IMR-90 (cell line): ENCODE measurements at regions not wholly inside any gene's neighbourhood (a gene's known extent, or its start where the extent isn't known, plus 50 kb on each side); places are given as distances from the start of the nearest gene placed in this dataset.

Source experiments
- ATAC-seq: fragments of 200-7000 bp; cut with Tn5 transposase; 2 replicates; pipeline ENCODE4 v1.9.1; 2020; ENCODE audit warnings: low read depth, mild to moderate bottlenecking, moderate library complexity
- BruUV-seq: library from RNA; stranded (reverse); fragments of 400-500 nt; replicated peaks from 2 replicates; lab custom pipeline; 2021; lab: Mats Ljungman, UMichigan
- CTCF ChIA-PET: fragments of 300-600 bp; formaldehyde crosslinking; extraction: SDS; loops from one replicate; lab custom pipeline; 2021; ENCODE audit warnings: antibody characterized with exemption; lab: Yijun Ruan, JAX
- POLR2A ChIA-PET: fragments of 300-600 bp; sonication (Branson Sonifier 250); formaldehyde crosslinking; loops from one replicate; lab custom pipeline; 2022; ENCODE audit warnings: antibody characterized with exemption; ENCODE audit not compliant: unreplicated experiment; lab: Charles Lee
- DNase-seq: peaks from one replicate; pipeline ENCODE4 v3.0.0; 2013
- H2AFZ ChIP-seq: replicated peaks from 2 replicates; pipeline ENCODE3; 2013; ENCODE audit warnings: low read length, mild to moderate bottlenecking; ENCODE audit not compliant: poor library complexity
- H2AK5ac ChIP-seq: 2 replicates; pipeline ENCODE4 v1.6.1; 2013; ENCODE audit warnings: low read depth, low read length, inconsistent platforms
- H2AK9ac ChIP-seq: replicated peaks from 2 replicates; pipeline ENCODE3; 2013; ENCODE audit warnings: mild to moderate bottlenecking, low read depth, low read length, moderate library complexity; ENCODE audit not compliant: poor library complexity
- H2BK120ac ChIP-seq: 2 replicates; pipeline ENCODE4 v1.6.1; 2013; ENCODE audit warnings: low read depth, low read length, inconsistent platforms
- H2BK15ac ChIP-seq: 3 replicates; pipeline ENCODE4 v1.6.1; 2013; ENCODE audit warnings: low read depth, low read length, inconsistent platforms
- H2BK20ac ChIP-seq: 2 replicates; pipeline ENCODE4 v1.6.1; 2013; ENCODE audit warnings: low read depth, mild to moderate bottlenecking, inconsistent platforms, low read length, moderate library complexity
- H2BK5ac ChIP-seq: 2 replicates; pipeline ENCODE4 v1.6.1; 2013; ENCODE audit warnings: mild to moderate bottlenecking, low read depth, low read length, inconsistent platforms; ENCODE audit not compliant: poor library complexity, severe bottlenecking
- H3K14ac ChIP-seq: replicated peaks from 2 replicates; pipeline ENCODE4 v1.6.1; 2013; ENCODE audit warnings: low read depth, low read length, inconsistent platforms
- H3K18ac ChIP-seq: 2 replicates; pipeline ENCODE4 v1.6.1; 2013; ENCODE audit warnings: low read depth, low read length, control low read depth
- H3K23ac ChIP-seq: 2 replicates; pipeline ENCODE4 v1.6.1; 2013; ENCODE audit warnings: low read depth, low read length, inconsistent platforms
- H3K27ac ChIP-seq: 2 replicates; pipeline ENCODE4 v1.5.1; 2013; ENCODE audit warnings: mild to moderate bottlenecking, control low read depth, low read length; ENCODE audit not compliant: insufficient read depth
- H3K27me3 ChIP-seq: 2 replicates; pipeline ENCODE4 v1.6.1; 2013; ENCODE audit warnings: low read length; ENCODE audit not compliant: control insufficient read depth, insufficient read depth
- H3K36me3 ChIP-seq: 2 replicates; pipeline ENCODE4 v1.6.1; 2013; ENCODE audit warnings: low read length, mixed read lengths; ENCODE audit not compliant: control insufficient read depth, insufficient read depth
- H3K4ac ChIP-seq: 2 replicates; pipeline ENCODE4 v1.6.1; 2013; ENCODE audit warnings: low read depth, low read length, inconsistent platforms
- H3K4me1 ChIP-seq: 2 replicates; pipeline ENCODE4 v1.6.1; 2013; ENCODE audit warnings: low read length, mixed read lengths; ENCODE audit not compliant: control insufficient read depth, insufficient read depth
- H3K4me2 ChIP-seq: 2 replicates; pipeline ENCODE4 v1.6.1; 2013; ENCODE audit warnings: low read depth, mild to moderate bottlenecking, control low read depth, low read length, moderate library complexity
- H3K4me3 ChIP-seq: 2 replicates; pipeline ENCODE4 v1.5.1; 2013; ENCODE audit warnings: low read depth, mild to moderate bottlenecking, control low read depth, low read length, moderate library complexity; ENCODE audit not compliant: insufficient read depth
- H3K56ac ChIP-seq: 2 replicates; pipeline ENCODE4 v1.6.1; 2013; ENCODE audit warnings: low read length, inconsistent platforms; ENCODE audit not compliant: insufficient read depth; ENCODE audit errors: extremely low read depth
- H3K79me1 ChIP-seq, 2 experiments: 2 replicates each; pipeline ENCODE4 v1.6.1; 2013; ENCODE audit warnings: low read length in 2 of 2, inconsistent platforms in 1 of 2, low read depth in 1 of 2
- H3K9ac ChIP-seq: 2 replicates; pipeline ENCODE4 v1.6.1; 2013; ENCODE audit warnings: low read depth, low read length, control low read depth
- H3K9me1 ChIP-seq: 2 replicates; pipeline ENCODE4 v1.6.1; 2013; ENCODE audit warnings: low read length, inconsistent platforms; ENCODE audit not compliant: insufficient read depth
- H3K9me3 ChIP-seq: 2 replicates; pipeline ENCODE4 v1.6.1; 2013; ENCODE audit warnings: low read length; ENCODE audit not compliant: control insufficient read depth, insufficient read depth
- H4K20me1 ChIP-seq: 2 replicates; pipeline ENCODE4 v1.6.1; 2013; ENCODE audit warnings: low read length, inconsistent platforms; ENCODE audit not compliant: insufficient read depth
- H4K5ac ChIP-seq: 2 replicates; pipeline ENCODE4 v1.6.1; 2013; ENCODE audit warnings: mild to moderate bottlenecking, low read depth, low read length, control low read depth
- H4K8ac ChIP-seq, 2 experiments: 2 replicates each; pipeline ENCODE4 v1.6.1; 2013; ENCODE audit warnings: low read depth in 2 of 2, low read length in 2 of 2, control low read depth in 1 of 2, inconsistent platforms in 1 of 2
- H4K91ac ChIP-seq: 2 replicates; pipeline ENCODE4 v1.6.1; 2013; ENCODE audit warnings: low read depth, low read length, inconsistent platforms; ENCODE audit not compliant: insufficient read depth
- MAZ ChIP-seq: IDR thresholded peaks from 2 replicates; pipeline ENCODE4 v1.6.1; 2012; ENCODE audit warnings: low read depth, mild to moderate bottlenecking, low read length, improper control_type of control experiment, moderate library complexity, borderline replicate concordance
- MXI1 ChIP-seq: IDR thresholded peaks from 2 replicates; pipeline ENCODE4 v1.6.1; 2012; ENCODE audit warnings: low read depth, mild to moderate bottlenecking, low read length, moderate library complexity, borderline replicate concordance
- NFE2L2 ChIP-seq: fragments of 150-350 bp; IDR thresholded peaks from 2 replicates; pipeline ENCODE4 v1.6.1; 2016; ENCODE audit warnings: low read depth, mild to moderate bottlenecking, low read length
- RCOR1 ChIP-seq: IDR thresholded peaks from 2 replicates; pipeline ENCODE4 v1.6.1; 2012; ENCODE audit warnings: mild to moderate bottlenecking, low read length, improper control_type of control experiment; ENCODE audit not compliant: insufficient replicate concordance
- WGBS, 2 experiments: methylation state at CpG; one replicate each; pipeline versions ENCODE4 v1.1.5 to v1.1.7; 2013; ENCODE audit warnings: missing lambda C conversion rate in 2 of 2; ENCODE audit not compliant: insufficient read length in 1 of 2; ENCODE audit errors: extremely low coverage in 2 of 2; 5-methylcytosine and 5-hydroxymethylcytosine counted together
- dilution Hi-C: fragments of 300-500 bp; cut with HindIII; formaldehyde crosslinking; loops from one replicate; pipeline ENCODE4 v1.14.3; 2018; ENCODE audit warnings: low sequenced_read_pairs; ENCODE audit not compliant: unreplicated experiment
- in situ Hi-C: fragments of 300-500 bp; cut with MboI; formaldehyde crosslinking; loops from 3 replicates; pipeline ENCODE4 v1.14.3; 2019; ENCODE audit warnings: low sequenced_read_pairs, inconsistent platforms, mixed read lengths
- intact Hi-C: fragments of 100-400 bp; cut with micrococcal nuclease; formaldehyde crosslinking; loops from 2 replicates; pipeline ENCODE4 v1.10.0; 2022
- TF ChIP-seq, protein P1 (sequence below): fragments of 150-350 bp; IDR thresholded peaks from 2 replicates; pipeline ENCODE4 v1.6.1; 2017; ENCODE audit warnings: mild to moderate bottlenecking, antibody characterized with exemption, low read length, low read depth

DNA sequence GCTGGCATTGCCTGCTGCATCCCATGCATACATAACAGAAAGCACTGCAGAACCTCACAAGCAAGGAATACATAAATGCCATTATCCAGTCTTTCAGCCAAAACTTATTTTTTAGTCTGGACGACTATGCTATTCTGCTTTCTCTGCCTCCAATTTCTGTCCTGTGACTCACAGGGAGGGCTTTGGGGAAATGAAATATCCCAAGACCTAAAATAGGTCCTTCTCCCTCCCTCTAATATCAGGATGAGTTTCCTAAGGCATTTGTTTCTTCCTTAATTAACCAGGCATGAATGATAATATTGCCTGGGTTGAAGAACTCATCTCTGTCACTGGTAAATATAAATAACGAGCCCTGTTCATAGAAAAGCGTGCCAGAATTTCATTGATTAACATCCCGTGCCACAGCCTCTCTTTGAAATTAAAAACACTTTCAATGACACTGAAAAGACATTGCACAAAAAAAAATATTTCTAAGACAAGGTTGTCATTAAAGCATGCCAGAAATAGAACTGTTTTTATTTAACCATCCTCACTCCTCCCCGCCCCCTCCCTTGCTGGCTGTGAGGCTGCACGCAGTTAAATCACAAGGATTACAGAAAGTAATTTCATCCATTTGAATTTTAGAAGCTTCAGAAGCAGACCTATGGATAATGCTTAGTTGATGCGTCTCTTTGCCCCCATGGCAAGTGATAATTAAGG, 103.0 kb upstream of the ANKRD1 start:
- H3K79me1 ChIP-seq, result no peaks in the 10 kb centered on the region
- H4K5ac ChIP-seq, result no peak overlapping the region
- H3K27me3 ChIP-seq, result no peaks in the 10 kb centered on the region
- 7% methylated on average over 2 of the region's 7 CpGs; no CpG with 5 or more reads in 1 of the 2 experiments for WGBS, 2 experiments
- H3K4ac ChIP-seq, result no peak overlapping the region
- BruUV-seq, result no TSS peak
- DNase-seq (no peak), ATAC-seq (peak; percentile 11; the same call in 1 of the 2 replicates)
- no peaks in the 10 kb centered on the region for H3K36me3 ChIP-seq
- no peak overlapping the region for H3K56ac ChIP-seq
- POLR2A ChIA-PET, result no interaction called here
- no peak overlapping the region for H4K91ac ChIP-seq
- no peak overlapping the region for H3K27ac ChIP-seq
- no peak overlapping the region for H2AK9ac ChIP-seq
- H2AFZ ChIP-seq, result peak overlapping the region; percentile 77
- H2BK15ac ChIP-seq, result no peak overlapping the region
- no peak overlapping the region for H2BK120ac ChIP-seq
- H2AK5ac ChIP-seq, result no peak overlapping the region
- H3K4me1 ChIP-seq, result peaks cover 3% of the 10 kb centered on the region; the same call in 1 of the 2 replicates
- TF ChIP-seq NFE2L2 (no peak), MXI1 (no peak), RCOR1 (no peak), MAZ (no peak)
- TF ChIP-seq, protein P1, sequence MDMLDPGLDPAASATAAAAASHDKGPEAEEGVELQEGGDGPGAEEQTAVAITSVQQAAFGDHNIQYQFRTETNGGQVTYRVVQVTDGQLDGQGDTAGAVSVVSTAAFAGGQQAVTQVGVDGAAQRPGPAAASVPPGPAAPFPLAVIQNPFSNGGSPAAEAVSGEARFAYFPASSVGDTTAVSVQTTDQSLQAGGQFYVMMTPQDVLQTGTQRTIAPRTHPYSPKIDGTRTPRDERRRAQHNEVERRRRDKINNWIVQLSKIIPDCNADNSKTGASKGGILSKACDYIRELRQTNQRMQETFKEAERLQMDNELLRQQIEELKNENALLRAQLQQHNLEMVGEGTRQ, result no peak
- intact Hi-C loops (no loop called here), dilution Hi-C loops (no loop called here), in situ Hi-C loops (no loop called here)
- no peaks in the 10 kb centered on the region for H3K9me3 ChIP-seq
- H3K9ac ChIP-seq, result no peak overlapping the region
- no peak overlapping the region for H3K18ac ChIP-seq
- H4K20me1 ChIP-seq, result no peaks in the 10 kb centered on the region
- CTCF ChIA-PET, result interaction anchor here (0.6 to 1.2 kb wide), 2 partner anchors 144 to 227 kb away, joined by 3 to 4 read pairs; no protein-coding TSS in a partner anchor
- no peak overlapping the region for H3K14ac ChIP-seq
- no peak overlapping the region for H2BK20ac ChIP-seq
- H4K8ac ChIP-seq, result no peak overlapping the region
- 0 out of 2 replicates have a peak overlapping the region, but pooled peaks have one; percentile 20 for H3K4me2 ChIP-seq
- H3K4me3 ChIP-seq, result no peak overlapping the region
- no peak overlapping the region for H2BK5ac ChIP-seq
- no peak overlapping the region for H3K23ac ChIP-seq
- H3K9me1 ChIP-seq, result peaks cover 3% of the 10 kb centered on the region; the same call in 1 of the 2 replicates
